ENCODE measurements at regions not wholly inside any gene's neighbourhood (a gene's known extent, or its start where the extent isn't known, plus 50 kb on each side); places are given as distances from the start of the nearest gene placed in this dataset.

DNA sequence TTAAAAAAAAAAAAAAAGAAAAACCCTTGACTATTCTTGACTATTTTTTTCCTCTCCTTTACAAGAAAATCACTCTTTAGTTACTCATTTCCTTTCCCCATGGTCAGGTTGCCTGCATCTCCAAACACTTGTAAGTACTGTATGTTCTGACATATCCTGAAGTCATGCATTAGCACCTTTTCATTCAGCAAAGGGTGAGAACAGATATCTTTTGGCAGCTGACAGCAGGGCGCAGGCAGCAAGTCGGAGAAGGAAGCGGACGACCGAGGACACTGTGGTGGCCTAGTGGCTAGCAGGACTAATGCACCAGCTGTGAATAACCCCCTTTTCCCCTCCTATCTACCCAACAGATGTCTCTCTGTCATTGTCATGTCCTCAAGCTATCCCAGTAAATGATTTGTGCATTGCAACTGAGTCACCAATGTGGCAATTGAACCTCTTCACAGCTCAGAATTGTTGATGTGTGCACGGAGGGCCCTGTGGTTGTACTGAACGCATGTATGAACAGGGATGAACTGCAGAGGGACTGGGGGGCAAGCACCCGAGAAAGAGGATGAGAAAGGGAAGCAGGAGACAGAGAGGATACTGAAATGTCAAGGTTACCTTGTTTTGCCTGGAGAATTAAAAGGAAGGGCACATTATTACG, 996.0 kb upstream of the ARRDC3 start:
- ATAC-seq (no peak), DNase-seq (no peak)
- Histone ChIP-seq H3K9me3 (ENCODE audit: control insufficient read depth, insufficient read depth, low read length) (no peaks in the 10 kb centered on the region), H3K36me3 (ENCODE audit: control insufficient read depth, insufficient read depth, low read length) (no peaks in the 10 kb centered on the region), H3K27me3 (ENCODE audit: control insufficient read depth, insufficient read depth, low read length) (no peaks in the 10 kb centered on the region), H3K4me3 (ENCODE audit: low read length) (no peak overlapping the region), H3K27ac (ENCODE audit: low read length) (no peak overlapping the region), H3K4me1 (ENCODE audit: control insufficient read depth, insufficient read depth, low read length) (no peaks in the 10 kb centered on the region)
- intact Hi-C loops (cut with micrococcal nuclease) = no loop called here
- Mint-ChIP-seq H3K4me1 (no peaks in the 10 kb centered on the region), H3K27me3 (ENCODE audit: low read depth in 2 of 2) (no peaks in the 10 kb centered on the region), H3K9me3 (peaks cover 12% of the 10 kb centered on the region in 2 donors), H3K4me3 (no peak overlapping the region), H3K27ac (no peak overlapping the region), H3K36me3 (no peaks in the 10 kb centered on the region)
- TF ChIP-seq, protein P1, sequence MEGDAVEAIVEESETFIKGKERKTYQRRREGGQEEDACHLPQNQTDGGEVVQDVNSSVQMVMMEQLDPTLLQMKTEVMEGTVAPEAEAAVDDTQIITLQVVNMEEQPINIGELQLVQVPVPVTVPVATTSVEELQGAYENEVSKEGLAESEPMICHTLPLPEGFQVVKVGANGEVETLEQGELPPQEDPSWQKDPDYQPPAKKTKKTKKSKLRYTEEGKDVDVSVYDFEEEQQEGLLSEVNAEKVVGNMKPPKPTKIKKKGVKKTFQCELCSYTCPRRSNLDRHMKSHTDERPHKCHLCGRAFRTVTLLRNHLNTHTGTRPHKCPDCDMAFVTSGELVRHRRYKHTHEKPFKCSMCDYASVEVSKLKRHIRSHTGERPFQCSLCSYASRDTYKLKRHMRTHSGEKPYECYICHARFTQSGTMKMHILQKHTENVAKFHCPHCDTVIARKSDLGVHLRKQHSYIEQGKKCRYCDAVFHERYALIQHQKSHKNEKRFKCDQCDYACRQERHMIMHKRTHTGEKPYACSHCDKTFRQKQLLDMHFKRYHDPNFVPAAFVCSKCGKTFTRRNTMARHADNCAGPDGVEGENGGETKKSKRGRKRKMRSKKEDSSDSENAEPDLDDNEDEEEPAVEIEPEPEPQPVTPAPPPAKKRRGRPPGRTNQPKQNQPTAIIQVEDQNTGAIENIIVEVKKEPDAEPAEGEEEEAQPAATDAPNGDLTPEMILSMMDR (IDR thresholded peaks at IDR 0.05) = no peak
- WGBS (ENCODE audit: insufficient coverage) = 57% methylated on average over 9 of the region's 9 CpGs

DNA sequence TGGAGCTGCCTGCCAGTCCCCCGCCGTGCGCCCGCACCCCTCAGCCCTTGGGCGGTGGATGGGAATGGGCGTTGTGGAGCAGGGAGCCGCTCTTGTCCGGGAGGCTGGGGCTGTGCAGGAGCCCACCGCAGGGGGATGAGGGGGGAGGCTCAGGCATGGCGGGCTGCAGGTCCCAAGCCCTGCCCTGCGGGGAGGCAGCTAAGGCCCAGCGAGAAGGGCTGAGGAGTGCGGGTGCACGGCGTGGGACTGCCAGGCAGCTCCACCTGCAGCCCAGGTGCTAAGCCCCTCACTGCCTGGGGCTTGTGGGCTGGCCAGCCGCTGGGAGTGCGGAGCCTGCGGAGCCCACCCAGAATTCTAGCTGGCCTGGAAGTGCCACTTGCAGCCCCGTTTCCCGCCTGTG, 991.7 kb upstream of the ARRDC3 start:
- intact Hi-C loops (cut with micrococcal nuclease) = no loop called here
- no peak overlapping the region for H3K4me3 Mint-ChIP-seq
- no peaks in the 10 kb centered on the region for H3K4me1 Mint-ChIP-seq
- no peaks in the 10 kb centered on the region for H3K9me3 ChIP-seq (ENCODE audit: control insufficient read depth, insufficient read depth, low read length)
- TF ChIP-seq, protein P1 (IDR thresholded peaks at IDR 0.05) = no peak
- DNase-seq (no peak), ATAC-seq (no peak)
- peaks cover 9 to 10% of the 10 kb centered on the region in 2 donors for H3K9me3 Mint-ChIP-seq
- H3K27me3 Mint-ChIP-seq (ENCODE audit: low read depth in 2 of 2) = no peaks in the 10 kb centered on the region
- H3K27ac ChIP-seq (ENCODE audit: low read length) = no peak overlapping the region
- no peaks in the 10 kb centered on the region for H3K4me1 ChIP-seq (ENCODE audit: control insufficient read depth, insufficient read depth, low read length)
- no peaks in the 10 kb centered on the region for H3K27me3 ChIP-seq (ENCODE audit: control insufficient read depth, insufficient read depth, low read length)
- H3K36me3 ChIP-seq (ENCODE audit: control insufficient read depth, insufficient read depth, low read length) = no peaks in the 10 kb centered on the region
- no peak overlapping the region for H3K4me3 ChIP-seq (ENCODE audit: low read length)
- H3K36me3 Mint-ChIP-seq = no peaks in the 10 kb centered on the region
- WGBS (ENCODE audit: insufficient coverage) = 95% methylated on average over 20 of the region's 20 CpGs
- no peak overlapping the region for H3K27ac Mint-ChIP-seq

DNA sequence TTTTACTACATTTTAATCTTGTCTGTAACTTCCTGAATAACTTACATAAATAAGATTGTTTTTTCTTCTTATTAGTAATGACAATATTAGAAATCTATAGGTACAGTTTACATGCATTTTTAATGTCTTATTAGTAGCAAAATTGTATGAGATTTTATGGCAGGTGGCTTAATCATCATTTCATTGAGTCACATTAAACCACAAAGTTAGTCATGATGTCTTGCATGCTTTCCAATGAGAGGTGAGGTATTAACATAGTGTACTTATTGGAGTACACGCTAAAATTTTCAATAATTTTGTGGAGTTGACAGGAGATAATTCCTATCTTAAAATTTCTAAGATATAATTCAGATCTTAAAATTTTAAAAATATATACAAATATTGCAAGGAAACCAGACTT, 989.6 kb upstream of the ARRDC3 start:
- Mint-ChIP-seq H3K9me3 (peaks cover 7 to 8% of the 10 kb centered on the region in 2 donors), H3K4me1 (no peaks in the 10 kb centered on the region), H3K27ac (no peak overlapping the region), H3K27me3 (ENCODE audit: low read depth in 2 of 2) (no peaks in the 10 kb centered on the region), H3K36me3 (no peaks in the 10 kb centered on the region), H3K4me3 (no peak overlapping the region)
- no peaks in the 10 kb centered on the region for H3K36me3 ChIP-seq (ENCODE audit: control insufficient read depth, insufficient read depth, low read length)
- no peak overlapping the region for H3K27ac ChIP-seq (ENCODE audit: low read length)
- intact Hi-C loops (cut with micrococcal nuclease) = no loop called here
- DNase-seq (no peak), ATAC-seq (no peak)
- no peaks in the 10 kb centered on the region for H3K4me1 ChIP-seq (ENCODE audit: control insufficient read depth, insufficient read depth, low read length)
- no peaks in the 10 kb centered on the region for H3K27me3 ChIP-seq (ENCODE audit: control insufficient read depth, insufficient read depth, low read length)
- WGBS (ENCODE audit: insufficient coverage) = no CpG with 5 or more reads among the region's 1 CpG
- TF ChIP-seq, protein P1 (IDR thresholded peaks at IDR 0.05) = no peak
- no peaks in the 10 kb centered on the region for H3K9me3 ChIP-seq (ENCODE audit: control insufficient read depth, insufficient read depth, low read length)
- H3K4me3 ChIP-seq (ENCODE audit: low read length) = no peak overlapping the region

DNA sequence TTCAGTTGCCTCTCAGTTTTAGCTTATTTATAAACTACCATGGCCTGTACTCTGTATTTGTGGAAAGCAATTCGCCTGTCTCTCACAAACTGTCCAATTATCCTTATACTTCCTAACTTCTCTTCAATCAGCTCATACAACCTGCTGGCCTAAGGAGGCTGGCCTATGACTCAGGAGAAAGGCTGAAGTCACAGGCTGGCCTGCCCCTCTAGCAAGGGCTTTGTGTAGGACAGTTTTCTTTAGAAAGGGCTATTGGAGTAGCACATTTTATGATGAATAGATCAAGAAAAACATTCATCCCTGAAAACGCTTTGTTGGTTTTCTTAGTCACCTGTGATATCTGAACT, 988.7 kb upstream of the ARRDC3 start:
- H3K4me3 ChIP-seq (ENCODE audit: low read length) = no peak overlapping the region
- Mint-ChIP-seq H3K4me1 (no peaks in the 10 kb centered on the region), H3K4me3 (no peak overlapping the region), H3K36me3 (no peaks in the 10 kb centered on the region), H3K27me3 (ENCODE audit: low read depth in 2 of 2) (no peaks in the 10 kb centered on the region), H3K27ac (no peak overlapping the region), H3K9me3 (peaks cover 7 to 8% of the 10 kb centered on the region in 2 donors)
- no peaks in the 10 kb centered on the region for H3K9me3 ChIP-seq (ENCODE audit: control insufficient read depth, insufficient read depth, low read length)
- H3K27ac ChIP-seq (ENCODE audit: low read length) = no peak overlapping the region
- DNase-seq = no peak
- no peaks in the 10 kb centered on the region for H3K36me3 ChIP-seq (ENCODE audit: control insufficient read depth, insufficient read depth, low read length)
- intact Hi-C loops (cut with micrococcal nuclease) = no loop called here
- WGBS (ENCODE audit: insufficient coverage) = 85% methylated on average over 1 of the region's 2 CpGs
- H3K4me1 ChIP-seq (ENCODE audit: control insufficient read depth, insufficient read depth, low read length) = no peaks in the 10 kb centered on the region
- no peak for ATAC-seq
- TF ChIP-seq, protein P1 (IDR thresholded peaks at IDR 0.05) = no peak
- H3K27me3 ChIP-seq (ENCODE audit: control insufficient read depth, insufficient read depth, low read length) = no peaks in the 10 kb centered on the region
